GM23338 (cell line): ENCODE measurements at regions not wholly inside any gene's neighbourhood (a gene's known extent, or its start where the extent isn't known, plus 50 kb on each side); places are given as distances from the start of the nearest gene placed in this dataset.

Experiments used
- CTCF ChIP-seq, 2 experiments: fragments of 200-600 bp in 1 of 2; sonication (generic) in 1 of 2; conservative IDR thresholded peaks; 2 replicates each; pipeline versions ENCODE4 v1.5.1 to v1.6.1; 2016 to 2017; ENCODE audit warnings: antibody characterized with exemption in 2 of 2, low read depth in 2 of 2, mild to moderate bottlenecking in 2 of 2, moderate library complexity in 1 of 2
- STAT1 ChIP-seq: IDR thresholded peaks from one replicate; pipeline ENCODE4 v1.6.1; 2016; ENCODE audit warnings: antibody characterized with exemption; ENCODE audit not compliant: unreplicated experiment

- no peak for TF ChIP-seq CTCF (conservative IDR thresholded peaks at IDR 0.05; ENCODE audit: low read depth in 2 of 2)
- TF ChIP-seq STAT1: no peak
Measured at GRCh38 chr4:180335566-180335965, 1907.6 kb upstream of the TENM3 start.
